Esophagus muscularis mucosa (tissue), 3 donors: ENCODE measurements at regions not wholly inside any gene's neighbourhood (a gene's known extent, or its start where the extent isn't known, plus 50 kb on each side); places are given as distances from the start of the nearest gene placed in this dataset.

Source experiments
- POLR2A ChIP-seq: fragments of 450-650 bp; IDR thresholded peaks from one replicate; pipeline ENCODE4 v1.6.1; 2017; ENCODE audit warnings: antibody characterized with exemption, moderate library complexity, mild to moderate bottlenecking, low read depth
- POLR2AphosphoS5 ChIP-seq, 2 donors: sonication (generic); formaldehyde crosslinking; IDR thresholded peaks; one replicate each; pipeline ENCODE4 v1.6.1; 2017; ENCODE audit warnings: antibody characterized with exemption in 2 of 2
- TF ChIP-seq, protein P1 (sequence below), 3 experiments: fragments of 200-600 bp in 2 of 3; fragments of 450-650 bp in 1 of 3; sonication (generic) in 2 of 3; IDR thresholded peaks; one replicate each; pipeline ENCODE4 v1.5.1; 2017 to 2019; ENCODE audit warnings: antibody characterized with exemption in 3 of 3, mild to moderate bottlenecking in 2 of 3, moderate library complexity in 1 of 3

DNA sequence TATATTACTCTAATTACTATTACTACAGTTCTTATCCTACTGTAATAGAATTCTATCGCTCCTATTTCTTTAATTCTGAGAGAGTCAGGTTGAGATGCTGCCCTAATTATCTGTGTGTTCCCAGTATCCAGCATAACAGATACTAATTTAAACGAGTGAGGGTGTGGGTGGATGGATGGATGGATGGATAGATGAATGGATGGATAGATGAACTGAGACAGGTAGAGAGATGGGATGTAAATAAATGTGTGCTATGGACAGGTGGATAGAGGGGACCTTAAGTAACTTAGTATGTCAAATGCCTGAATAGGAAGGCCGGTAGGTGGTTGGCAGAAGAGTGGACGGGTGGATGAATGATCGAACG is 143.6 kb upstream of the ADRA1B start:
- TF ChIP-seq, protein P1, sequence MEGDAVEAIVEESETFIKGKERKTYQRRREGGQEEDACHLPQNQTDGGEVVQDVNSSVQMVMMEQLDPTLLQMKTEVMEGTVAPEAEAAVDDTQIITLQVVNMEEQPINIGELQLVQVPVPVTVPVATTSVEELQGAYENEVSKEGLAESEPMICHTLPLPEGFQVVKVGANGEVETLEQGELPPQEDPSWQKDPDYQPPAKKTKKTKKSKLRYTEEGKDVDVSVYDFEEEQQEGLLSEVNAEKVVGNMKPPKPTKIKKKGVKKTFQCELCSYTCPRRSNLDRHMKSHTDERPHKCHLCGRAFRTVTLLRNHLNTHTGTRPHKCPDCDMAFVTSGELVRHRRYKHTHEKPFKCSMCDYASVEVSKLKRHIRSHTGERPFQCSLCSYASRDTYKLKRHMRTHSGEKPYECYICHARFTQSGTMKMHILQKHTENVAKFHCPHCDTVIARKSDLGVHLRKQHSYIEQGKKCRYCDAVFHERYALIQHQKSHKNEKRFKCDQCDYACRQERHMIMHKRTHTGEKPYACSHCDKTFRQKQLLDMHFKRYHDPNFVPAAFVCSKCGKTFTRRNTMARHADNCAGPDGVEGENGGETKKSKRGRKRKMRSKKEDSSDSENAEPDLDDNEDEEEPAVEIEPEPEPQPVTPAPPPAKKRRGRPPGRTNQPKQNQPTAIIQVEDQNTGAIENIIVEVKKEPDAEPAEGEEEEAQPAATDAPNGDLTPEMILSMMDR (IDR thresholded peaks at IDR 0.05) = no peak
- no peak for TF ChIP-seq POLR2A
- no peak for TF ChIP-seq POLR2AphosphoS5 (IDR thresholded peaks at IDR 0.05)
